Activated naive CD8-positive, alpha-beta T cell treated with anti-CD3 and anti-CD28 coated beads, Interleukin-2, amount 10 ng/mL, durations not matched to agents 7 days and 5 days (primary cell): ENCODE measurements at regions not wholly inside any gene's neighbourhood (a gene's known extent, or its start where the extent isn't known, plus 50 kb on each side); places are given as distances from the start of the nearest gene placed in this dataset.

Experiments
- ATAC-seq: fragments of 150-1000 bp; cut with Tn5 transposase; one replicate; pipeline ENCODE4 v1.10.0; 2021; ENCODE audit warnings: low read depth, moderate library complexity
- POLR2A ChIA-PET: fragments of 350-600 bp; sonication (Branson Sonifier 250); formaldehyde crosslinking; loops from one replicate; lab custom pipeline; 2021; ENCODE audit warnings: antibody characterized with exemption; lab: Charles Lee
- DNase-seq: peaks from one replicate; pipeline ENCODE4 v3.0.0; 2021
- H3K27ac Mint-ChIP-seq: one replicate; pipeline ENCODE4 v1.8.0; 2022; ENCODE audit warnings: mild to moderate bottlenecking, mixed read lengths
- H3K27me3 Mint-ChIP-seq: one replicate; pipeline ENCODE4 v1.8.0; 2022; ENCODE audit warnings: mild to moderate bottlenecking, moderate library complexity, mixed read lengths
- H3K36me3 Mint-ChIP-seq: one replicate; pipeline ENCODE4 v1.8.0; 2021; ENCODE audit warnings: mild to moderate bottlenecking, mixed read lengths
- H3K4me1 Mint-ChIP-seq: one replicate; pipeline ENCODE4 v1.8.0; 2021; ENCODE audit warnings: mixed read lengths
- H3K4me3 Mint-ChIP-seq: one replicate; pipeline ENCODE4 v1.8.0; 2022; ENCODE audit warnings: mild to moderate bottlenecking, moderate library complexity, mixed read lengths
- H3K9me3 Mint-ChIP-seq: one replicate; pipeline ENCODE4 v1.8.0; 2021; ENCODE audit warnings: mixed read lengths

- ATAC-seq (no peak), DNase-seq (no peak)
- POLR2A ChIA-PET, result no interaction called here
- no peaks in the 10 kb centered on the region for H3K27me3 Mint-ChIP-seq
- no peaks in the 10 kb centered on the region for H3K36me3 Mint-ChIP-seq
- peaks cover 7% of the 10 kb centered on the region for H3K9me3 Mint-ChIP-seq
- no peak overlapping the region for H3K27ac Mint-ChIP-seq
- no peak overlapping the region for H3K4me3 Mint-ChIP-seq
- no peaks in the 10 kb centered on the region for H3K4me1 Mint-ChIP-seq
Measured at GRCh38 chr1:118786454-118787155, 201.5 kb downstream of the TBX15 start.

GRCh38 chr1:118785246-118785645 is 202.9 kb downstream of the TBX15 start:
- POLR2A ChIA-PET, result no interaction called here
- no peak for ATAC-seq
- peaks cover 4% of the 10 kb centered on the region for H3K9me3 Mint-ChIP-seq
- no peaks in the 10 kb centered on the region for H3K4me1 Mint-ChIP-seq
- no peak overlapping the region for H3K27ac Mint-ChIP-seq
- H3K4me3 Mint-ChIP-seq, result no peak overlapping the region
- H3K27me3 Mint-ChIP-seq, result no peaks in the 10 kb centered on the region
- no peaks in the 10 kb centered on the region for H3K36me3 Mint-ChIP-seq
- no peak for DNase-seq

GRCh38 chr1:118783095-118783758 is 204.9 kb downstream of the TBX15 start:
- no peak overlapping the region for H3K4me3 Mint-ChIP-seq
- no peak for DNase-seq
- H3K9me3 Mint-ChIP-seq, result peaks cover 9% of the 10 kb centered on the region
- H3K4me1 Mint-ChIP-seq, result no peaks in the 10 kb centered on the region
- H3K27me3 Mint-ChIP-seq, result no peaks in the 10 kb centered on the region
- POLR2A ChIA-PET, result no interaction called here
- H3K27ac Mint-ChIP-seq, result no peak overlapping the region
- no peaks in the 10 kb centered on the region for H3K36me3 Mint-ChIP-seq
- no peak for ATAC-seq

GRCh38 chr1:118773656-118774055 is 214.5 kb downstream of the TBX15 start:
- no peaks in the 10 kb centered on the region for H3K4me1 Mint-ChIP-seq
- H3K27ac Mint-ChIP-seq, result no peak overlapping the region
- no peak for ATAC-seq
- no peaks in the 10 kb centered on the region for H3K27me3 Mint-ChIP-seq
- DNase-seq, result no peak
- no peak overlapping the region for H3K4me3 Mint-ChIP-seq
- peaks cover 13% of the 10 kb centered on the region for H3K9me3 Mint-ChIP-seq
- POLR2A ChIA-PET, result no interaction called here
- no peaks in the 10 kb centered on the region for H3K36me3 Mint-ChIP-seq

- H3K27me3 Mint-ChIP-seq, result no peaks in the 10 kb centered on the region
- H3K27ac Mint-ChIP-seq, result no peak overlapping the region
Measured at GRCh38 chr1:118767971-118768370, 220.2 kb downstream of the TBX15 start.

GRCh38 chr1:118753976-118754375 is 234.2 kb downstream of the TBX15 start:
- Mint-ChIP-seq H3K9me3 (no peaks in the 10 kb centered on the region), H3K27me3 (no peaks in the 10 kb centered on the region), H3K4me3 (no peak overlapping the region), H3K27ac (no peak overlapping the region), H3K4me1 (no peaks in the 10 kb centered on the region), H3K36me3 (no peaks in the 10 kb centered on the region)
- DNase-seq (no peak), ATAC-seq (no peak)
- POLR2A ChIA-PET, result no interaction called here

More at GRCh38 chr1:118767971-118768370, 220.2 kb downstream of the TBX15 start:
- POLR2A ChIA-PET, result no interaction called here
- ATAC-seq (no peak), DNase-seq (no peak)
- peaks cover 6% of the 10 kb centered on the region for H3K9me3 Mint-ChIP-seq
- H3K4me3 Mint-ChIP-seq, result no peak overlapping the region
- H3K4me1 Mint-ChIP-seq, result no peaks in the 10 kb centered on the region
- H3K36me3 Mint-ChIP-seq, result no peaks in the 10 kb centered on the region

GRCh38 chr1:118751166-118751565 is 237.0 kb downstream of the TBX15 start:
- Mint-ChIP-seq H3K4me3 (no peak overlapping the region), H3K4me1 (no peaks in the 10 kb centered on the region), H3K9me3 (peaks cover 2% of the 10 kb centered on the region), H3K27ac (no peak overlapping the region), H3K27me3 (no peaks in the 10 kb centered on the region), H3K36me3 (no peaks in the 10 kb centered on the region)
- DNase-seq (no peak), ATAC-seq (no peak)
- POLR2A ChIA-PET, result no interaction called here

- no peaks in the 10 kb centered on the region for H3K27me3 Mint-ChIP-seq
- DNase-seq (no peak), ATAC-seq (no peak)
- POLR2A ChIA-PET, result no interaction called here
- no peaks in the 10 kb centered on the region for H3K36me3 Mint-ChIP-seq
- no peak overlapping the region for H3K4me3 Mint-ChIP-seq
- no peak overlapping the region for H3K27ac Mint-ChIP-seq
- H3K9me3 Mint-ChIP-seq, result peaks cover 6% of the 10 kb centered on the region
- H3K4me1 Mint-ChIP-seq, result no peaks in the 10 kb centered on the region
Measured at GRCh38 chr1:118744420-118744819, 243.7 kb downstream of the TBX15 start.

GRCh38 chr1:118739501-118739900 is 248.6 kb downstream of the TBX15 start:
- Mint-ChIP-seq H3K4me3 (no peak overlapping the region), H3K9me3 (peaks cover 7% of the 10 kb centered on the region), H3K27ac (no peak overlapping the region), H3K36me3 (no peaks in the 10 kb centered on the region), H3K4me1 (no peaks in the 10 kb centered on the region), H3K27me3 (no peaks in the 10 kb centered on the region)
- no peak for DNase-seq
- no peak for ATAC-seq
- POLR2A ChIA-PET, result no interaction called here

- Mint-ChIP-seq H3K4me1 (no peaks in the 10 kb centered on the region), H3K4me3 (no peak overlapping the region), H3K27me3 (no peaks in the 10 kb centered on the region), H3K27ac (no peak overlapping the region), H3K36me3 (no peaks in the 10 kb centered on the region), H3K9me3 (peaks cover 5% of the 10 kb centered on the region)
- no peak for DNase-seq
- no peak for ATAC-seq
- POLR2A ChIA-PET, result no interaction called here
Measured at GRCh38 chr1:118736322-118736721, 251.8 kb downstream of the TBX15 start.

- POLR2A ChIA-PET, result no interaction called here
- H3K27ac Mint-ChIP-seq, result no peak overlapping the region
- H3K27me3 Mint-ChIP-seq, result no peaks in the 10 kb centered on the region
- no peak overlapping the region for H3K4me3 Mint-ChIP-seq
- H3K9me3 Mint-ChIP-seq, result peaks cover 9% of the 10 kb centered on the region
- DNase-seq (no peak), ATAC-seq (no peak)
- H3K36me3 Mint-ChIP-seq, result no peaks in the 10 kb centered on the region
- no peaks in the 10 kb centered on the region for H3K4me1 Mint-ChIP-seq
Measured at GRCh38 chr1:118717893-118718292, 270.2 kb downstream of the TBX15 start.

- no peaks in the 10 kb centered on the region for H3K4me1 Mint-ChIP-seq
- POLR2A ChIA-PET, result no interaction called here
- H3K9me3 Mint-ChIP-seq, result peaks cover 6% of the 10 kb centered on the region
Measured at GRCh38 chr1:118716775-118717174, 271.4 kb downstream of the TBX15 start.

GRCh38 chr1:118711356-118711755 is 276.8 kb downstream of the TBX15 start:
- Mint-ChIP-seq H3K9me3 (peaks cover 4% of the 10 kb centered on the region), H3K4me3 (no peak overlapping the region), H3K4me1 (no peaks in the 10 kb centered on the region), H3K36me3 (no peaks in the 10 kb centered on the region), H3K27me3 (no peaks in the 10 kb centered on the region), H3K27ac (no peak overlapping the region)
- POLR2A ChIA-PET, result no interaction called here
- no peak for DNase-seq
- no peak for ATAC-seq

More at GRCh38 chr1:118716775-118717174, 271.4 kb downstream of the TBX15 start:
- H3K27me3 Mint-ChIP-seq, result no peaks in the 10 kb centered on the region
- DNase-seq (no peak), ATAC-seq (no peak)
- no peaks in the 10 kb centered on the region for H3K36me3 Mint-ChIP-seq
- no peak overlapping the region for H3K4me3 Mint-ChIP-seq
- H3K27ac Mint-ChIP-seq, result no peak overlapping the region

GRCh38 chr1:118698911-118699310 is 289.2 kb downstream of the TBX15 start:
- no peak overlapping the region for H3K4me3 Mint-ChIP-seq
- ATAC-seq, result no peak
- H3K27me3 Mint-ChIP-seq, result no peaks in the 10 kb centered on the region
- POLR2A ChIA-PET, result no interaction called here
- no peak for DNase-seq
- H3K4me1 Mint-ChIP-seq, result no peaks in the 10 kb centered on the region
- H3K36me3 Mint-ChIP-seq, result no peaks in the 10 kb centered on the region
- peaks cover 1% of the 10 kb centered on the region for H3K9me3 Mint-ChIP-seq
- H3K27ac Mint-ChIP-seq, result no peak overlapping the region
